H1 (cell line): ENCODE measurements at regions not wholly inside any gene's neighbourhood (a gene's known extent, or its start where the extent isn't known, plus 50 kb on each side); places are given as distances from the start of the nearest gene placed in this dataset.

Experiments
- CTCF ChIA-PET: fragments of 300-600 bp; sonication (Branson Sonifier 250); formaldehyde crosslinking; loops from one replicate; lab custom pipeline; 2021; ENCODE audit not compliant: partially characterized antibody; lab: Charles Lee
- POLR2A ChIA-PET: fragments of 300-600 bp; sonication (Branson Sonifier 250); formaldehyde crosslinking; loops from one replicate; lab custom pipeline; 2021; ENCODE audit warnings: inconsistent platforms; ENCODE audit not compliant: partially characterized antibody; lab: Charles Lee
- DNase-seq, 2 experiments: peaks; one replicate each; pipeline versions ENCODE4 v3.0.0 to v3.0.0-alpha.2; 2010 to 2022; ENCODE audit warnings: low spot score in 2 of 2, low read depth in 1 of 2, mixed read lengths in 1 of 2
- FAIRE-seq: peaks from 2 replicates; lab custom pipeline; 2011; peaks lifted over from hg19 to GRCh38; lab: Jason Lieb, UNC
- H2AFZ ChIP-seq: 2 replicates; pipeline ENCODE4 v1.8.1; 2012; ENCODE audit warnings: low read length, inconsistent platforms
- H2AK5ac ChIP-seq: 2 replicates; pipeline ENCODE4 v1.6.1; 2013; ENCODE audit warnings: low read depth, low read length
- H2BK120ac ChIP-seq: replicated peaks from 2 replicates; pipeline ENCODE3; 2013; ENCODE audit warnings: low read depth, low read length, inconsistent platforms
- H2BK12ac ChIP-seq: 2 replicates; pipeline ENCODE4 v1.6.1; 2013; ENCODE audit warnings: low read depth, low read length
- H2BK15ac ChIP-seq: 2 replicates; pipeline ENCODE4 v1.6.1; 2013; ENCODE audit warnings: low read length
- H2BK20ac ChIP-seq: 2 replicates; pipeline ENCODE4 v1.6.1; 2013; ENCODE audit warnings: low read length
- H2BK5ac ChIP-seq: 2 replicates; pipeline ENCODE4 v1.6.1; 2013; ENCODE audit warnings: low read depth, low read length
- H3K14ac ChIP-seq: 2 replicates; pipeline ENCODE4 v1.6.1; 2013; ENCODE audit warnings: inconsistent platforms; ENCODE audit not compliant: insufficient read length
- H3K18ac ChIP-seq: 2 replicates; pipeline ENCODE4 v1.6.1; 2013; ENCODE audit warnings: low read length; ENCODE audit errors: extremely low read depth
- H3K23ac ChIP-seq: 2 replicates; pipeline ENCODE4 v1.6.1; 2013; ENCODE audit warnings: inconsistent platforms; ENCODE audit not compliant: insufficient read length
- H3K23me2 ChIP-seq: 2 replicates; pipeline ENCODE4 v1.6.1; 2013; ENCODE audit warnings: low read depth, low read length
- H3K27ac ChIP-seq: 2 replicates; pipeline ENCODE4 v1.6.1; 2011; ENCODE audit warnings: low read depth, low read length, inconsistent platforms
- H3K27me3 ChIP-seq, 4 experiments: replicated peaks in 1 of 4; 1 replicate in 1 of 4; 2 replicates in 3 of 4; pipeline versions ENCODE4 v1.6.1 to v1.8.1; 2011 to 2013; ENCODE audit warnings: low read length in 3 of 4, mild to moderate bottlenecking in 3 of 4, inconsistent platforms in 2 of 4, mixed read lengths in 2 of 4, moderate library complexity in 1 of 4; ENCODE audit not compliant: control insufficient read depth in 3 of 4, insufficient read depth in 3 of 4; ENCODE audit errors: extremely low read depth in 1 of 4
- H3K36me3 ChIP-seq, 4 experiments: 2 replicates each; pipeline versions ENCODE4 v1.6.1 to v1.8.1; 2011 to 2013; ENCODE audit warnings: mild to moderate bottlenecking in 4 of 4, low read length in 3 of 4, moderate library complexity in 2 of 4, control low read depth in 1 of 4, inconsistent platforms in 1 of 4; ENCODE audit not compliant: insufficient read depth in 4 of 4, control insufficient read depth in 2 of 4
- H3K4ac ChIP-seq: replicated peaks from 2 replicates; pipeline ENCODE3; 2013; ENCODE audit warnings: low read length, low read depth, mixed read lengths, inconsistent platforms; ENCODE audit not compliant: insufficient read length
- H3K4me1 ChIP-seq, 4 experiments: replicated peaks in 1 of 4; 1 replicate in 1 of 4; 2 replicates in 3 of 4; pipeline versions ENCODE4 v1.6.1 to v1.8.1; 2011 to 2013; ENCODE audit warnings: low read length in 3 of 4, inconsistent platforms in 2 of 4, mixed read lengths in 1 of 4; ENCODE audit not compliant: insufficient read depth in 4 of 4, control insufficient read depth in 3 of 4
- H3K4me2 ChIP-seq, 2 experiments: 2 replicates each; pipeline versions ENCODE4 v1.6.1 to v1.8.1; 2011 to 2013; ENCODE audit warnings: low read depth in 2 of 2, low read length in 2 of 2, control low read depth in 1 of 2, inconsistent platforms in 1 of 2, mild to moderate bottlenecking in 1 of 2; ENCODE audit not compliant: insufficient read depth in 1 of 2
- H3K4me3 ChIP-seq, 4 experiments: fragments of 200-600, 300-600 bp in 1 of 4; sonication (generic), shearing (Covaris generic), sonication (Bioruptor Twin) in 1 of 4; 2 replicates each; pipeline versions ENCODE4 v1.5.1 to v1.8.1; 2011 to 2016; ENCODE audit warnings: low read length in 4 of 4, low read depth in 3 of 4, control low read depth in 2 of 4, inconsistent platforms in 2 of 4, mild to moderate bottlenecking in 2 of 4, mixed read lengths in 1 of 4, moderate library complexity in 1 of 4; ENCODE audit not compliant: insufficient read depth in 2 of 4; ENCODE audit errors: extremely low read depth in 1 of 4
- H3K56ac ChIP-seq: replicated peaks from 2 replicates; pipeline ENCODE3; 2013; ENCODE audit warnings: low read depth, mild to moderate bottlenecking, mixed read lengths, low read length, inconsistent platforms; ENCODE audit not compliant: insufficient read length
- H3K79me1 ChIP-seq: 2 replicates; pipeline ENCODE4 v1.6.1; 2013; ENCODE audit warnings: low read depth, low read length, control low read depth
- H3K79me2 ChIP-seq, 2 experiments: 2 replicates each; pipeline versions ENCODE4 v1.6.1 to v1.8.1; 2012 to 2013; ENCODE audit warnings: low read length in 2 of 2, mild to moderate bottlenecking in 2 of 2, inconsistent platforms in 1 of 2; ENCODE audit not compliant: insufficient read depth in 2 of 2, control insufficient read depth in 1 of 2
- H3K9ac ChIP-seq, 4 experiments: replicated peaks in 1 of 4; 1 replicate in 1 of 4; 2 replicates in 3 of 4; pipeline versions ENCODE4 v1.6.1 to v1.8.1; 2011 to 2013; ENCODE audit warnings: low read depth in 3 of 4, low read length in 3 of 4, control low read depth in 2 of 4, mild to moderate bottlenecking in 2 of 4, moderate library complexity in 2 of 4, inconsistent platforms in 1 of 4; ENCODE audit errors: extremely low read depth in 1 of 4
- H3K9me3 ChIP-seq, 2 experiments: 2 replicates each; pipeline versions ENCODE4 v1.6.1 to v1.8.1; 2012 to 2013; ENCODE audit warnings: mild to moderate bottlenecking in 2 of 2, moderate library complexity in 2 of 2, control low read depth in 1 of 2, inconsistent platforms in 1 of 2, low read depth in 1 of 2, low read length in 1 of 2, mixed read lengths in 1 of 2; ENCODE audit not compliant: insufficient read depth in 2 of 2
- H4K20me1 ChIP-seq, 2 experiments: replicated peaks in 1 of 2; 2 replicates each; pipeline versions ENCODE3 to v1.8.1; 2011 to 2013; ENCODE audit warnings: inconsistent platforms in 2 of 2, low read length in 2 of 2, mild to moderate bottlenecking in 1 of 2; ENCODE audit not compliant: insufficient read depth in 2 of 2, control insufficient read depth in 1 of 2
- H4K5ac ChIP-seq: 2 replicates; pipeline ENCODE4 v1.6.1; 2013; ENCODE audit warnings: low read length, low read depth, mixed read lengths, inconsistent platforms; ENCODE audit not compliant: insufficient read length
- H4K8ac ChIP-seq: 2 replicates; pipeline ENCODE4 v1.8.0; 2013; ENCODE audit warnings: mild to moderate bottlenecking, moderate library complexity, low read length, inconsistent platforms; ENCODE audit not compliant: insufficient read depth; ENCODE audit errors: extremely low read depth
- H4K91ac ChIP-seq: replicated peaks from 2 replicates; pipeline ENCODE3; 2013; ENCODE audit warnings: low read length, mixed read lengths, inconsistent platforms; ENCODE audit not compliant: insufficient read length
- ASH2L ChIP-seq: fragments of 200-600, 300-600 bp; sonication (generic); IDR thresholded peaks from one replicate; pipeline ENCODE4 v1.7.1; 2017; ENCODE audit warnings: low read length
- CBX5 ChIP-seq: fragments of 300-800, 300-1000 bp; sonication (generic); IDR thresholded peaks from 2 replicates; pipeline ENCODE4 v1.7.1; 2016; ENCODE audit warnings: antibody characterized with exemption, low read length, low read depth
- KDM4A ChIP-seq: IDR thresholded peaks from one replicate; pipeline ENCODE4 v1.7.1; 2012; ENCODE audit warnings: low read depth, mild to moderate bottlenecking, moderate library complexity, low read length, inconsistent platforms; ENCODE audit not compliant: severe bottlenecking
- MAFK ChIP-seq: IDR thresholded peaks from 2 replicates; pipeline ENCODE4 v1.6.1; 2012; ENCODE audit warnings: low read depth, mild to moderate bottlenecking, improper control_type of control experiment, low read length
- TAF1 ChIP-seq: IDR thresholded peaks from 2 replicates; pipeline ENCODE4 v1.6.1; 2011; ENCODE audit warnings: mild to moderate bottlenecking, low read depth, low read length
- WGBS, 2 experiments: shearing (Covaris generic) in 1 of 2; methylation state at CpG; one replicate each; pipeline versions ENCODE4 v1.1.6 to v1.1.7; 2013 to 2015; ENCODE audit warnings: low lambda C conversion rate in 2 of 2, mixed read lengths in 2 of 2, inconsistent platforms in 1 of 2, low coverage in 1 of 2, missing lambda C conversion rate in 1 of 2; ENCODE audit not compliant: insufficient replicate concordance in 2 of 2, insufficient coverage in 1 of 2, insufficient read length in 1 of 2; ENCODE audit errors: extremely low coverage in 1 of 2, missing lambda C conversion rate in 1 of 2; 5-methylcytosine and 5-hydroxymethylcytosine counted together

- H3K27ac ChIP-seq = no peak overlapping the region
- H2AFZ ChIP-seq = no peak overlapping the region
- no peaks in the 10 kb centered on the region for H3K27me3 ChIP-seq
- H3K4me1 ChIP-seq = no peaks in the 10 kb centered on the region
- no peak overlapping the region for H4K8ac ChIP-seq
- TF ChIP-seq KDM4A (no peak), ASH2L (no peak), TAF1 (no peak), CBX5 (no peak), MAFK (no peak)
- H4K5ac ChIP-seq = no peak overlapping the region
- no peak overlapping the region for H3K23ac ChIP-seq
- H2BK12ac ChIP-seq = no peak overlapping the region
- H3K4ac ChIP-seq = no peak overlapping the region
- 89% methylated on average over 2 of the region's 2 CpGs; no CpG with 5 or more reads in 1 of the 2 experiments for WGBS, 2 experiments
- H2BK120ac ChIP-seq = no peak overlapping the region
- H3K36me3 ChIP-seq = no peaks in the 10 kb centered on the region
- H3K9ac ChIP-seq = no peak overlapping the region
- no peak overlapping the region for H2AK5ac ChIP-seq
- no peak overlapping the region for H3K18ac ChIP-seq
- ChIA-PET POLR2A (no interaction called here), CTCF (interaction anchor here (0.6 kb wide), 1 partner anchor 772 kb away, joined by 3 read pairs; no protein-coding TSS in a partner anchor)
- no peak overlapping the region for H2BK15ac ChIP-seq
- H4K20me1 ChIP-seq = no peaks in the 10 kb centered on the region
- no peak overlapping the region for H2BK20ac ChIP-seq
- H3K56ac ChIP-seq = no peak overlapping the region
- H3K23me2 ChIP-seq = no peaks in the 10 kb centered on the region; the same call in 1 of the 2 replicates
- H2BK5ac ChIP-seq = no peak overlapping the region
- H3K79me1 ChIP-seq = no peaks in the 10 kb centered on the region
- H3K9me3 ChIP-seq = no peaks in the 10 kb centered on the region
- no peaks in the 10 kb centered on the region for H3K79me2 ChIP-seq
- DNase-seq (no peak), FAIRE-seq (no peak)
- H3K14ac ChIP-seq = no peak overlapping the region
- H3K4me3 ChIP-seq = no peak overlapping the region
- no peak overlapping the region for H4K91ac ChIP-seq
- H3K4me2 ChIP-seq = no peak overlapping the region
Observed at GRCh38 chr3:187823746-187824145, 78.5 kb upstream of the BCL6 start.
